ENCODE measurements at regions not wholly inside any gene's neighbourhood (a gene's known extent, or its start where the extent isn't known, plus 50 kb on each side); places are given as distances from the start of the nearest gene placed in this dataset.

- TF ChIP-seq ZNF462 (CRISPR knock-in tag; IDR thresholded peaks at IDR 0.05) (no peak), NANOG (IDR thresholded peaks at IDR 0.05; ENCODE audit: borderline replicate concordance) (no peak), EZH2phosphoT487 (IDR thresholded peaks at IDR 0.05; ENCODE audit: unreplicated experiment) (no peak), POLR2AphosphoS5 (IDR thresholded peaks at IDR 0.05; ENCODE audit: low read depth) (no peak), STAT1 (IDR thresholded peaks at IDR 0.05; ENCODE audit: unreplicated experiment) (no peak)
Measured at GRCh38 chr2:234313558-234313957, 183.3 kb downstream of the ARL4C start (continued).

GRCh38 chr2:234310166-234310565, 186.7 kb downstream of the ARL4C start:
- no peak overlapping the region for H3K4me2 ChIP-seq
- H2AFZ ChIP-seq, result no peak overlapping the region
- no peaks in the 10 kb centered on the region for H3K36me3 ChIP-seq (ENCODE audit: insufficient read depth)
- Mint-ChIP-seq H3K4me3 (no peak overlapping the region), H3K4me1 (peaks cover 10% of the 10 kb centered on the region; the same call in 2 of the 3 replicates), H3K27me3 (ENCODE audit: insufficient read depth, low read depth, poor library complexity) (peaks cover 3% of the 10 kb centered on the region), H3K36me3 (ENCODE audit: low read depth) (no peaks in the 10 kb centered on the region; the same call in 2 of the 3 replicates), H3K27ac (no peak overlapping the region), H3K9me3 (0 out of 3 replicates have a peak, but pooled peaks cover 3% of the 10 kb centered on the region)
- H3K27me3 ChIP-seq (ENCODE audit: insufficient read depth), result no peaks in the 10 kb centered on the region
- no peak for DNase-seq (ENCODE audit: low spot score)
- no peaks in the 10 kb centered on the region for H3K79me2 ChIP-seq (replicated peaks; ENCODE audit: insufficient read depth)
- H3K4me1 ChIP-seq (ENCODE audit: insufficient read depth), result peaks cover 9% of the 10 kb centered on the region; the same call in 1 of the 2 replicates
- no peak overlapping the region for H3K27ac ChIP-seq (ENCODE audit: low read depth)
- H3K4me3 ChIP-seq, result no peak overlapping the region
- ATAC-seq, result no peak
- no peaks in the 10 kb centered on the region for H4K20me1 ChIP-seq (replicated peaks; ENCODE audit: insufficient read depth)
- H3F3A ChIP-seq (replicated peaks; ENCODE audit: low read depth), result no peaks in the 10 kb centered on the region
- no peaks in the 10 kb centered on the region for H3K9me2 ChIP-seq (ENCODE audit: insufficient read depth)
- TF ChIP-seq REST (IDR thresholded peaks at IDR 0.05; ENCODE audit: unreplicated experiment), result no peak
- TF ChIP-seq POLR2AphosphoS5 (IDR thresholded peaks at IDR 0.05; ENCODE audit: low read depth), result no peak
- no peak for TF ChIP-seq NANOG (IDR thresholded peaks at IDR 0.05; ENCODE audit: borderline replicate concordance)
- no peak for TF ChIP-seq EZH2 (IDR thresholded peaks at IDR 0.05; ENCODE audit: low read depth, unreplicated experiment)
- TF ChIP-seq ZNF114 (CRISPR knock-in tag; IDR thresholded peaks at IDR 0.05), result no peak
- no peak for TF ChIP-seq ZNF331 (CRISPR knock-in tag; IDR thresholded peaks at IDR 0.05; ENCODE audit: low read depth)
- TF ChIP-seq JUNB (IDR thresholded peaks at IDR 0.05; ENCODE audit: unreplicated experiment), result no peak
- TF ChIP-seq CTCF (conservative IDR thresholded peaks at IDR 0.05; ENCODE audit: low read depth in 2 of 2), result no peak
- no peak for TF ChIP-seq ETS1 (IDR thresholded peaks at IDR 0.05)
- TF ChIP-seq EZH2phosphoT487 (IDR thresholded peaks at IDR 0.05; ENCODE audit: unreplicated experiment), result no peak
- no peak for TF ChIP-seq CREB1 (CRISPR knock-in tag; IDR thresholded peaks at IDR 0.05; ENCODE audit: low read depth)
